Erythroblast (primary cell): ENCODE measurements at regions not wholly inside any gene's neighbourhood (a gene's known extent, or its start where the extent isn't known, plus 50 kb on each side); places are given as distances from the start of the nearest gene placed in this dataset.

ENCODE experiments used
- GATA1 ChIP-seq: IDR thresholded peaks from 2 replicates; pipeline ENCODE4 v1.6.1; 2011; ENCODE audit warnings: low read depth, mild to moderate bottlenecking, control low read depth, low read length, moderate library complexity
- POLR2A ChIP-seq: IDR thresholded peaks from 2 replicates; pipeline ENCODE4 v1.6.1; 2011; ENCODE audit warnings: mild to moderate bottlenecking, low read length

GRCh38 chr4:130031858-130032257, 935.9 kb downstream of the C4orf33 start:
- TF ChIP-seq POLR2A = no peak
- TF ChIP-seq GATA1 = no peak
